Peyer's patch (tissue), 4 donors: ENCODE measurements at regions not wholly inside any gene's neighbourhood (a gene's known extent, or its start where the extent isn't known, plus 50 kb on each side); places are given as distances from the start of the nearest gene placed in this dataset.

Source experiments
- DNase-seq, 3 donors: peaks; one replicate each; pipeline ENCODE4 v3.0.0-alpha.2; 2017 to 2019
- H3K27ac ChIP-seq, 4 donors: fragments of 200-600 bp; sonication (generic); one replicate each; pipeline ENCODE4 v1.5.1; 2016 to 2019
- H3K27me3 ChIP-seq, 2 donors: fragments of 200-600 bp; sonication (generic); one replicate each; pipeline ENCODE4 v1.5.1; 2019
- H3K36me3 ChIP-seq, 3 donors: fragments of 200-600 bp; sonication (generic); one replicate each; pipeline ENCODE4 v1.5.1; 2016 to 2019
- H3K4me1 ChIP-seq, 4 donors: fragments of 200-600 bp; sonication (generic); one replicate each; pipeline ENCODE4 v1.5.1; 2016 to 2019
- H3K4me3 ChIP-seq, 4 donors: fragments of 200-600 bp; sonication (generic); 1 replicate in 3 of 4; 2 replicates in 1 of 4; pipeline ENCODE4 v1.5.1; 2016 to 2019; ENCODE audit warnings: mild to moderate bottlenecking in 1 of 4
- H3K9me3 ChIP-seq, 4 donors: fragments of 200-600 bp; sonication (generic); one replicate each; pipeline ENCODE4 v1.5.1; 2016 to 2019; ENCODE audit warnings: mild to moderate bottlenecking in 1 of 4
- POLR2A ChIP-seq, 2 donors: fragments of 450-650 bp; IDR thresholded peaks; one replicate each; pipeline ENCODE4 v1.5.1; 2017; ENCODE audit warnings: antibody characterized with exemption in 2 of 2, mild to moderate bottlenecking in 2 of 2, moderate library complexity in 2 of 2
- TF ChIP-seq, protein P1 (sequence below), 6 experiments: fragments of 450-650 bp in 4 of 6; fragments of 200-600 bp in 2 of 6; sonication (generic) in 1 of 6; IDR thresholded peaks; one replicate each; pipeline ENCODE4 v1.5.1; 2017 to 2019; ENCODE audit warnings: antibody characterized with exemption in 6 of 6, mild to moderate bottlenecking in 3 of 6, moderate library complexity in 1 of 6

GRCh38 chr4:180261346-180261745 is 1981.9 kb upstream of the TENM3 start:
- H3K27ac ChIP-seq, result no peak overlapping the region
- DNase-seq, result no peak
- H3K4me3 ChIP-seq, result no peak overlapping the region
- no peaks in the 10 kb centered on the region for H3K9me3 ChIP-seq
- no peaks in the 10 kb centered on the region for H3K27me3 ChIP-seq
- no peaks in the 10 kb centered on the region for H3K4me1 ChIP-seq
- no peaks in the 10 kb centered on the region for H3K36me3 ChIP-seq
- no peak for TF ChIP-seq POLR2A (IDR thresholded peaks at IDR 0.05)
- TF ChIP-seq, protein P1, sequence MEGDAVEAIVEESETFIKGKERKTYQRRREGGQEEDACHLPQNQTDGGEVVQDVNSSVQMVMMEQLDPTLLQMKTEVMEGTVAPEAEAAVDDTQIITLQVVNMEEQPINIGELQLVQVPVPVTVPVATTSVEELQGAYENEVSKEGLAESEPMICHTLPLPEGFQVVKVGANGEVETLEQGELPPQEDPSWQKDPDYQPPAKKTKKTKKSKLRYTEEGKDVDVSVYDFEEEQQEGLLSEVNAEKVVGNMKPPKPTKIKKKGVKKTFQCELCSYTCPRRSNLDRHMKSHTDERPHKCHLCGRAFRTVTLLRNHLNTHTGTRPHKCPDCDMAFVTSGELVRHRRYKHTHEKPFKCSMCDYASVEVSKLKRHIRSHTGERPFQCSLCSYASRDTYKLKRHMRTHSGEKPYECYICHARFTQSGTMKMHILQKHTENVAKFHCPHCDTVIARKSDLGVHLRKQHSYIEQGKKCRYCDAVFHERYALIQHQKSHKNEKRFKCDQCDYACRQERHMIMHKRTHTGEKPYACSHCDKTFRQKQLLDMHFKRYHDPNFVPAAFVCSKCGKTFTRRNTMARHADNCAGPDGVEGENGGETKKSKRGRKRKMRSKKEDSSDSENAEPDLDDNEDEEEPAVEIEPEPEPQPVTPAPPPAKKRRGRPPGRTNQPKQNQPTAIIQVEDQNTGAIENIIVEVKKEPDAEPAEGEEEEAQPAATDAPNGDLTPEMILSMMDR (IDR thresholded peaks at IDR 0.05), result no peak

DNA sequence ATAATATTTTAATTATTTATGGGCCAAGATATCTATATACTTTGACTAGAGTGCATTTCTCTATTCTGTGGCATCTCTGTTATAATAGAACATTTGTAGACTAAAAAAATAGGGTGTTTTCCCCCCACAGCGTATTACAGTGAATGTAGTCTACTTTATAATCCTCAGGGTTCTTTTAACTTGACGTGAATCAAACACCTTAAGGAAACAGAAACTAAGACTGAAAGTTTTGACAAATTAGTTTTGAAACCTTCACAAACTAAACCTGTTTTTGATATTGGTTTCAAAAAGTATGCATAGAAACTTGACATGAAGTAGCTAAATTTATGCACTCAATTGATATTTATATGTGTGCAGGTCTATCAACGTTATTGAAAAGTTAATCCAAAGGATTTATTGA is 1963.1 kb upstream of the TENM3 start:
- H3K27me3 ChIP-seq, result no peaks in the 10 kb centered on the region
- no peak for DNase-seq
- no peak overlapping the region for H3K27ac ChIP-seq
- TF ChIP-seq POLR2A (IDR thresholded peaks at IDR 0.05), result no peak
- TF ChIP-seq, protein P1 (IDR thresholded peaks at IDR 0.05), result no peak
- no peaks in the 10 kb centered on the region for H3K4me1 ChIP-seq
- H3K36me3 ChIP-seq, result no peaks in the 10 kb centered on the region
- no peak overlapping the region for H3K4me3 ChIP-seq
- H3K9me3 ChIP-seq, result no peaks in the 10 kb centered on the region

- no peak for TF ChIP-seq POLR2A (IDR thresholded peaks at IDR 0.05)
- TF ChIP-seq, protein P1 (IDR thresholded peaks at IDR 0.05), result no peak
- no peak overlapping the region for H3K27ac ChIP-seq
- no peaks in the 10 kb centered on the region for H3K27me3 ChIP-seq
- H3K4me1 ChIP-seq, result no peaks in the 10 kb centered on the region
- no peaks in the 10 kb centered on the region for H3K9me3 ChIP-seq
- H3K36me3 ChIP-seq, result no peaks in the 10 kb centered on the region
- DNase-seq, result no peak
- H3K4me3 ChIP-seq, result no peak overlapping the region
These were observed 1962.4 kb upstream of the TENM3 start for GRCh38 chr4:180280726-180281297.

DNA sequence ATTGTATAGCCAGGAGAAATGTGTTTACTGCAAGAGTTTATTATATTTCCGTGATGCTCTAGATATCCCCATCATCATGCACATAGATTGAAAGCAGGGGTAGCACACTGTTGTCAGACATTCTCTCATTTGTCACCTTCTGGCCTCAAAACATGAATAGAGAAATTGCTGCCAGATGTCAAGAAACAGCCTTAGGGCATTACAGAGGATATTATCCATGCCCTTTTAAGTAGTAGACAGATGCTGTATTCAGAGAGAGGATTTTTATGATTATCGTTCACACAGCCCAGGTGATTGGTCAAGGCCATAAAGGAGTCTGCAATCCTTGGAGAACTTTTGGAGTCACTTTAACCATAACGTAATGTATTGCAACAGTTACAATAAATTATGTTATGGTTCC is 1961.5 kb upstream of the TENM3 start:
- TF ChIP-seq, protein P1 (IDR thresholded peaks at IDR 0.05), result no peak
- TF ChIP-seq POLR2A (IDR thresholded peaks at IDR 0.05), result no peak
- Histone ChIP-seq H3K9me3 (no peaks in the 10 kb centered on the region), H3K4me3 (no peak overlapping the region), H3K4me1 (no peaks in the 10 kb centered on the region), H3K27ac (no peak overlapping the region), H3K36me3 (no peaks in the 10 kb centered on the region), H3K27me3 (no peaks in the 10 kb centered on the region)
- no peak for DNase-seq

GRCh38 chr4:180284267-180284666 is 1958.9 kb upstream of the TENM3 start:
- no peak overlapping the region for H3K27ac ChIP-seq

More at GRCh38 chr4:180284267-180284666, 1958.9 kb upstream of the TENM3 start:
- H3K4me1 ChIP-seq, result no peaks in the 10 kb centered on the region
- no peaks in the 10 kb centered on the region for H3K27me3 ChIP-seq
- no peaks in the 10 kb centered on the region for H3K36me3 ChIP-seq
- no peak for TF ChIP-seq POLR2A (IDR thresholded peaks at IDR 0.05)
- TF ChIP-seq, protein P1 (IDR thresholded peaks at IDR 0.05), result no peak
- DNase-seq, result no peak
- no peaks in the 10 kb centered on the region for H3K9me3 ChIP-seq
- no peak overlapping the region for H3K4me3 ChIP-seq
